Inflammatory macrophage treated with lipopolysaccharide for 4 hours (primary cell): ENCODE measurements at regions not wholly inside any gene's neighbourhood (a gene's known extent, or its start where the extent isn't known, plus 50 kb on each side); places are given as distances from the start of the nearest gene placed in this dataset.
A peak's percentile ranks its signal among the peaks of the same experiment; 100 is the strongest.
"Not testable (repeated sequence)": the region's sequence is repeated elsewhere in the genome, so short reads cannot be mapped to it uniquely, and the experiment has no call there.

ENCODE experiments used
- DNase-seq: peaks from one replicate; pipeline ENCODE4 v3.0.0-alpha.2; 2020

- DNase-seq, result no peak
Measured at GRCh38 chr6:11885159-11885558, 106.6 kb upstream of the ADTRP start.

- not testable (repeated sequence) for DNase-seq
Measured at GRCh38 chr6:11883471-11883870, 104.9 kb upstream of the ADTRP start.

- not testable (repeated sequence) for DNase-seq
Measured at GRCh38 chr6:11880156-11880555, 101.6 kb upstream of the ADTRP start.

- DNase-seq, result no peak
Measured at GRCh38 chr6:11878735-11879134, 100.1 kb upstream of the ADTRP start.

- no peak for DNase-seq
Measured at GRCh38 chr6:11878029-11878428, 99.4 kb upstream of the ADTRP start.

GRCh38 chr6:11876934-11877433 is 98.4 kb upstream of the ADTRP start:
- DNase-seq, result no peak

- no peak for DNase-seq
Measured at GRCh38 chr6:11875325-11876109, 96.9 kb upstream of the ADTRP start.

GRCh38 chr6:11869672-11870340 is 91.2 kb upstream of the ADTRP start:
- DNase-seq, result no peak

- DNase-seq, result no peak
Measured at GRCh38 chr6:11868392-11868791, 89.8 kb upstream of the ADTRP start.

- no peak for DNase-seq
Measured at GRCh38 chr6:11865680-11866300, 87.2 kb upstream of the ADTRP start.

- DNase-seq, result no peak
Measured at GRCh38 chr6:11858439-11858838, 79.8 kb upstream of the ADTRP start.

GRCh38 chr6:11855743-11856142 is 77.1 kb upstream of the ADTRP start:
- no peak for DNase-seq

- DNase-seq, result peak; percentile 85
Measured at GRCh38 chr6:11854408-11855165, 76.0 kb upstream of the ADTRP start.

GRCh38 chr6:11853678-11854407 is 75.2 kb upstream of the ADTRP start:
- DNase-seq, result peak; percentile 70

- peak; percentile 73 for DNase-seq
Measured at GRCh38 chr6:11852061-11852651, 73.6 kb upstream of the ADTRP start.

GRCh38 chr6:11851387-11851786 is 72.8 kb upstream of the ADTRP start:
- peak; percentile 40 for DNase-seq

- no peak for DNase-seq
Measured at GRCh38 chr6:11848852-11849731, 70.5 kb upstream of the ADTRP start.

GRCh38 chr6:11848346-11848651 is 69.7 kb upstream of the ADTRP start:
- no peak for DNase-seq

- no peak for DNase-seq
Measured at GRCh38 chr6:11847515-11848345, 69.1 kb upstream of the ADTRP start.

GRCh38 chr6:11847068-11847467 is 68.5 kb upstream of the ADTRP start:
- peak; percentile 25 for DNase-seq
